OCI-LY3 (cell line): ENCODE measurements at regions not wholly inside any gene's neighbourhood (a gene's known extent, or its start where the extent isn't known, plus 50 kb on each side); places are given as distances from the start of the nearest gene placed in this dataset.

Experiments used
- CTCF ChIP-seq: fragments of 200-600, 300-600 bp; sonication (generic); IDR thresholded peaks from 2 replicates; pipeline ENCODE4 v1.5.1; 2014; ENCODE audit warnings: antibody characterized with exemption, low read length, low read depth
- EZH2phosphoT487 ChIP-seq: fragments of 200-600 bp; shearing (Covaris generic); IDR thresholded peaks from 2 replicates; pipeline ENCODE4 v1.6.1; 2018; ENCODE audit warnings: antibody characterized with exemption, mixed run types, low read depth

- TF ChIP-seq CTCF (no peak), EZH2phosphoT487 (no peak)
These were observed 595.8 kb upstream of the BCHE start for GRCh38 chr3:166433060-166433459.
